GM12891 (cell line): ENCODE measurements at regions not wholly inside any gene's neighbourhood (a gene's known extent, or its start where the extent isn't known, plus 50 kb on each side); places are given as distances from the start of the nearest gene placed in this dataset.

Source experiments
- POLR2A ChIP-seq: IDR thresholded peaks from 2 replicates; pipeline ENCODE4 v1.6.1; 2011; ENCODE audit warnings: low read depth, low read length, control low read depth
- POLR2AphosphoS5 ChIP-seq: IDR thresholded peaks from 2 replicates; pipeline ENCODE4 v1.6.1; 2011; ENCODE audit warnings: low read depth, low read length, control low read depth
- POU2F2 ChIP-seq: IDR thresholded peaks from 2 replicates; pipeline ENCODE4 v1.6.1; 2011; ENCODE audit warnings: low read depth, mild to moderate bottlenecking, control low read depth, low read length, moderate library complexity
- TAF1 ChIP-seq: IDR thresholded peaks from 2 replicates; pipeline ENCODE4 v1.6.1; 2011; ENCODE audit warnings: low read depth, low read length, control low read depth

GRCh38 chr16:26765087-26765486 lies 301.6 kb upstream of the C16orf82 start:
- TF ChIP-seq POLR2A = no peak
- no peak for TF ChIP-seq TAF1
- no peak for TF ChIP-seq POU2F2
- TF ChIP-seq POLR2AphosphoS5 = no peak
